Forelimb muscle (tissue), 1 donor: ENCODE measurements at regions not wholly inside any gene's neighbourhood (a gene's known extent, or its start where the extent isn't known, plus 50 kb on each side); places are given as distances from the start of the nearest gene placed in this dataset.
"Not testable (repeated sequence)": the region's sequence is repeated elsewhere in the genome, so short reads cannot be mapped to it uniquely, and the experiment has no call there.

Experiments used
- DNase-seq: peaks from one replicate; pipeline ENCODE4 v3.0.0-alpha.2; 2013; ENCODE audit warnings: low read depth

DNA sequence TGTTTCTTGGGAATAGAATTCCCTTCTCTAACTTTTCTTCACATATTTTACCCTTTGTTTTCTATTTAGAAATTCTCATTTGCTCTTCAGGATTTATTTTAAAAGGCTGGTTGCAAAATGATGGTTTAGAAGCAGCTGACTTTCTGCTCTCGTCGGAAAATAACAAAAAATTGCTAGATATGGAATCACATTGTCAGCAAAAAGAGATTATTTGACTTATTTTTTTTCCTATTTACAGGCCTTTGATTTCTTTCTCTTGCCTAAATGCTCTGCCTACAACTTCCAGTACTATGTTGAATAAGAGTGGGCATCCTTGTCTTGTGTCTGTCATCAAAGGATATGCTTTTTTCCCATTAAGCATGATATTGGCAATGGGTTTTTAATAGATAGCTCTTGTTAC lies 1619.1 kb upstream of the ACO1 start:
- no peak for DNase-seq

DNA sequence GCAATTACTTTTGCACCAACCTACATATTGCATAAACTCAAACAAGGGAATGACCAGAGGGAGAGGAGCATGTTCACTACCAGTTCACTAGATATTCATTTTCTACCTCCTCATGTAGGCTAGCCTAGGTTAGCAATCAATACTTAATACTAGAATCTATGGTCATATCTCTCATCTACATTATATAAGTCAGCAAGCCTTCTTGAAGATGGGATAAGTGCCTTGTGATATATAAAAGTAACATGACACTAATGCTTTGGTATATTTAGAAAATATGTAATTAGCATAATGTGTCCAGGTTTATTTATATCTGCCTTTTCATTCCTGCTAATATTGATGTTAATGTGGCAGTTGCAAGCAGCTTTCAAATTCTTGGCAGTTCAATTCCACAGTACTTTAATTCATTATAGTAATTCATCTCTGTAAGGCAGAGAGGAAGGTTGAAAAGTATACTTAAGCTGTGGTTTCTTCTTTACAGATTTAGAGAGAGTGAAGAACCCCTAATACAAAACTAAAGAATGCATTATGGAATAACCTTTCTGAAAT lies 1613.2 kb upstream of the ACO1 start:
- no peak for DNase-seq

DNA sequence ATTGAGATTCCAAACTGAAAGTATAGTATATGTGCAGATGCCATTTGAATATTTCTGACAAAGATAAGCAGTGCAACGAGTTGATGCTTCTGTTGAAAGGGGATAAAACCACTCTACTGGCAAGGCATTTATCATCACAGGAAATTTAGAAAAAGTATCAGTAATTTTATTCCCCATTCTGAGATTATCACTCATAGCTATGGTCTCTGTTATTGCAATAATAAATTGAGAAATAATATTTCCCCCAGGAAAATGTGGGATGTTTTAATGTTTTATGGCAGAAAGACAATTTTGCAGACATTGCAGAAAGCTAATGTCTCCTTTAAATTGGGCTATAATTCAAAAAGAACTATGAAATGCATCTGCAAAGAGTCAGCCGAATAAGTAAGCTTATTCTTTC lies 1612.7 kb upstream of the ACO1 start:
- no peak for DNase-seq

DNA sequence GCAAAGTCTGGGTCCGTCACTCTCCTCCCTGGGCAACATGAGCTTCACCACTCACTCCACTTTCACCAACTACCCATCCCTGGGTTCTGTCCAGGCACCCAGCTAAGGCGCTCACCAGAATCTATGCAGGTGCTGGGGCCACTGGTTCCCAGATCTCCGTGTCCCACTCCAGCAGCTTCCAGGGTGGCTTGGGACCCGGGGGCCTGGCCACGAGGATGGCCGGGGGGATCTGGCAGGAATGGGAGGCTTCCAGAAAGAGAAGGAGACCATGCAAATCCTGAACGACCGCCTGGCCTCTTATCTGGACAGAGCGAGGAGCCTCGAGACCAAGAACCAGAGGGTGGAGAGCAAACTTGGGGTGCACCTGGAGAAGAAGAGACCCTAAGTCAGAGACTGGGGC lies 1611.0 kb upstream of the ACO1 start:
- DNase-seq, result no peak

DNA sequence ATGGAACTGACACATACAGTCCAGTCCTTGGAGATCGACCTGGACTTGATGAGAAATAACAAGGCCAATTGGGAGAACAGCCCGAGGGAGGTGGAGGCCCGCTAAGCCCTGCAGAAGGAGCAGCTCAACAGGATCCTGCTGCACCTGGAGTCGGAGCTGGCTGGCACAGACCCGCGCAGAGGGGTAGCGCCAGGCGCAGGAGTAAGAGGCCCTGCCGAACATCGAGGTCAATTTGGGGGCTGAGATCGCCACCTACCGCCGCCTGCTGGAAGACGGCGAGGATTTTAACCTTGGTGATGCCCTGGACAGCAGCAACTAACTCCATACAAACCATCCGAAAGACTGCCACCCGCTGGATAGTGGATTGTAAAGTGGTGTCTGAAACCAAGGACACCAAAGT lies 1610.1 kb upstream of the ACO1 start:
- no peak for DNase-seq

DNA sequence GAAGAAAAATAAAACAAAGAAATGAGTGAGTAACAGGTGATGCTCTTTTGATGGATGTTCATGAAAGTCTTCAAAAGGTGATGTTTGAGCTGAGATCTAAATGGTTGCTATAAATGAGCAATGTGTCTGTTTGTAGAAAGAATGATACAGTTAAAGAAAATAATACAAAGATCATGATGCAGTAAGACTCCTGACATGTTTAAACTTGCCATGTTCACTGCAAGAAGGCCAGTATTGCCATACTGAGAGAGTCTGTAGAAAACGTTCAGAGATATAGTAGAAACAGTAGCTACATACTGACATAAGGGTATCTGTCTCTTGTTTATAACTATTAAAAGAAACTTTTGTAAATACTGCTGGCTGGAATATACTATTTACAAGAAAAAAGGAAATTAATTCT lies 1609.2 kb upstream of the ACO1 start:
- no peak for DNase-seq

DNA sequence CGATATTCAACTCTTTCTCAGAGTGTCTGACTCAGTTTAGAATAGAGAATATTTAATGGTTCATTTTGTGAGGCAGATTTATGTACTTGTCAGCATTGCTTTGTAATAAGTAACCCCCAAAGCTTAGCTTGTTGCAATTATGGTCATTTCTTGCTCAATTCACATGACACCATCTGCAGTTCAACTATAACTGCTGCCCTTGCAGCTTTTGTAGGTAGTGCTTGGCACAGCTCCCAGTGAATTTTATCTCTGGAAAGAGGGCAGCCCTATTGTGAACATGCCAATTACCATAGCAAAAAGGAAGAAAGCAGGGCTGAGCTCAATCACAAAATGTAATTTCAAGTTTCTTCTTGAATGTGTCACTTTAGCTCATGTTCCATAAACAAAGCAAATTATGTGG lies 1587.7 kb upstream of the ACO1 start:
- no peak for DNase-seq

DNA sequence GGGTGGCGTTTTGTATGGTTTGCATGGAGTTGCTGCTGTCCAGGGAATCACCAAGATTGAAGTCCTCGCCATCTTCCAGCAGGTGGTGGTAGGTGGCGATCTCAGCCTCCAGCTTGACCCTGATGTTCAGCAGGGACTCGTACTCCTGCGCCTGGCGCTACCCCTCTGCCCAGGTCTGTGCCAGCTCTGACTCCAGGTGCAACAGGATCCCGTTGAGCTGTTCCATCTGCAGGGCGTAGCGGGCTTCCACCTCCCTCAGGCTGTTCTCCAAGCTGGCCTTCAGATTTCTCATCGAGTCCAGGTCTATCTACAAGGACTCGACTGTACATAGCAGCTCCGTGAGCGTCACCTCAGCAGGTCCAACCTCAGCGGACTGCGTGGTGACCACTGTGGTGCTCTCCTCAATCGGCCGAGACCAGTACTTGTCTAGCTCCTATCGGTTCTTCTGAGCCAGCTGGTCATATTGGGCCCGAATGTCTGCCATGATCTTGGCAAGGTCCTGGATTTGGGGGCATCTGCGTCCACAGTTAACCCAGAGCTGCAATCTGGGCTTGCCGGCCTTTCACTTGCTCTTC lies 1584.8 kb upstream of the ACO1 start:
- DNase-seq, result no peak

DNA sequence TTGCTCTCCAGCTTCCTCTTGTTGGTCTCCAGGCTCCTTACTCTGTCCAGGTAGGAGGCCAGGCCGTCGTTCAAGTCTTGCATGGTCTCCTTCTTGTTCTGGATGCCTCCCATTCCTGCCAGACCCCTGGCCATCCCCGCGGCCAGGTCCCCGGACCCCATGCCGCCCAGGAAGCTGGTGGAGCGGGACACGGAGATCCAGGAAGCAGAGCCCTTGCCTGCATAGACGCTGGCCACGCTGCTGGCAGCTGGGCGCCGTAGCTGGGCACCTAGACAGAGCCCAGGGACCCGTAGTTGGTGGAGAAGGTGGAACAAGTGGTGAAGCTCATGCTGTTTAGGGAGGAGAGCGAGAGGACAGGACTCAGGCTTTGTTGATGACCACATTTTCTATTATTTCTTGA lies 1584.0 kb upstream of the ACO1 start:
- no peak for DNase-seq

DNA sequence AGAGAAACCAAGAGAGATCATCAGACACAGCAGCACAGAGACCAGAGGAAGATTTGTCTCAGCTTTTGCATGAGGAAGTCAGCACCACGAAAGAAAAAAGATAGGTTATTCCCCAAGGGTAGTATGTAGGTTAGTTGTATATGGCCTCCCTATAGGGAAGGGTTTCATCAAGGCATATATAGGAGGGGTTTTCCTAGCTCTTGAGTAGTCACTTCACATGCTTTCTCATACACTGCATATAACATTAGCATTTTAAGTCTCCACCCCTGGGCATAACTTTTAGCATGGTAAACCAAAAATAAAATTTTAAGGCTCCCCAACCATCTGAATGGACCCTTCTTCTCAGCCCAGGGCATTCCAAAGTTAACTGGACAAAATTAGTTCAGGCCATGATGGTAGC lies 1571.6 kb upstream of the ACO1 start:
- DNase-seq, result no peak

DNA sequence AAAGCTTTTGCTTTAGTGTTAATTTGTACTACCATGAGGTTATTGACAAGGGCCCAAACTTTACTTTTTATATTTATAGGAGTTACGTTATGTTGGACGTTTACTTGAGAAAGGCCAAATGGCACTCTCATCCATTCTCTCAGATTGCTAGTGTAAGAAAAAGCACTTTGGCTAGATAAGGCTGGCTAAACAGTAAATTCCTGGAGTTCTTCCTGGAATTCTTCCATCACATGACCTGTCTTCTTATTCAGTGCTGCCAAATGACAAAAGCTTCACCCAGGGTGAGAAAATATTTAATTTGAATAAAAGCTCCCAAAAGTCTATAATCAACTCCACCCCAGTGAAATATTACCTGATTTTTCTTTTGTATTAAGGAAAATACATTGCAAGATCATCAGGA lies 1568.9 kb upstream of the ACO1 start:
- no peak for DNase-seq

DNA sequence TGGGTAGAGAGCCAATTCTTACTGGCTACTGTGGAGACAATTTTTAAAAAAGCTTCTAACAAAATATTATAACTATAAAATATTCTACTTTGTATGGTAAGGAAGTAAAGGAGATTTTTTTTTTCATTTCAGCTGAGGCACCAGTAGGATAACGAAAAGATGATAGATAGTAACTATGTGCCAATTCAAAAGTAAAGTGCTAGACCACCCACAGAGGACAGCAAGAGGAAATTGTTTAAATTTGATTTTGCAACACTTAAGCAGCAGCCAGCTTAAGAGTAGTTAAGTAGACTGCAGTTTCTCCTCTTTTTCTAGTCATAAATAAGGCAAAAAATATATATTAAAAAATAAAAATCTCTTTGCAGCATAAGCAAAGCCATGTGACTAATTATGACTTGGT lies 1539.3 kb upstream of the ACO1 start:
- DNase-seq, result no peak

DNA sequence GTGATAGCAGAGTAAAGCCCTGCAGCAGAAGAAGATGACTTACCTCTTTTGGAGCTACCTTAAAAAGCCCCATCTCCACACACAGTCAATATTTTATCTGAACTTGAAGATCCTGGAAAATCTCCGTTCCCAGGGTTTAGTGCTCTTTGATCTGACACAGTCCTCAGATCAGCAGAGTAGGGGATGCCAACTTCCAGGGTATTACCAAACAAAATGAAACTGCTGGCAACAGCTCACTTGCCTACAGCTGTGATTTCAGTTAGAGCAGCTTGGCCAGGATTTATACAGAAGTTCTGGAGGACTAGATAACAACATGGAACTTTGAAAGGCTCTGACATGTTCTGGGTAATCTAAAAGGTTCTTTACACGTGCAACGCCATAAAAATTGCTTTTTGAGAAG lies 1537.8 kb upstream of the ACO1 start:
- no peak for DNase-seq

DNA sequence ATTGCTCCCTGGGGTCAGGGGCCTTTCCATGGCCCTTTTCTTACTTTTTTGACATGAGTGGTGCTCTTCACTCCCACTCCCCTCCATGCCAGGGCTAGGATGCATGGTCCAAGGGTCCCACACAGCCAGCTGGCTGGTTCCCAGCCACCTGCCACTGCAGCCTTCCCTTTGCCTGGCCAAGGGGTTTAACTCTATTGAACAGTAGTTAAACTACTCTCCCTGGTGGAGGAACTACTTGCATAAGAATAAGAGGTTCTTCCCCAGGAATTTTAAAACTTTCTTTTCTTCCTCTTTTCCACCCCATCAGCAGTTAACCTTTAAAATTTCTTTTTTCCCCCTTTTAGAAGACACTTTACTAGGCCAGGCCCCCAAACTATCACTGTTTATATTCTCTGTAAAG lies 1532.8 kb upstream of the ACO1 start:
- no peak for DNase-seq

DNA sequence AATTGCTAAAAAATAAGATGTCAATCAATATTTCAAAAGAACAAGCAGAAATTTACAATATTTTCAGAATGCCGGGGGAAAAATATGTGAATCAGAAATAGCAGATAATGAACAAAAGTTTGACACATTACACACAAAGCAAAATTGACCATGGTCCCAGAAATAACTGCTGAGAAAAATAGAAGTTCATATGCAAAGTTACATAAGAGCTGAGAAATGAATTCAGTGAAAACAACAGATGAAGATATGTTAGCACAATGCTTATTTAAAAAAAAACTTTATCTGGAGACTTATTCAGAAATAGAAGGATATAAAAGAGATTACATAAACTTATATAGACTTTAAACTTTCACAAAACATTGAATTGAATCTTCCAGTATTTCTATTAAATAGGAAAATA lies 1483.7 kb upstream of the ACO1 start:
- DNase-seq, result no peak

DNA sequence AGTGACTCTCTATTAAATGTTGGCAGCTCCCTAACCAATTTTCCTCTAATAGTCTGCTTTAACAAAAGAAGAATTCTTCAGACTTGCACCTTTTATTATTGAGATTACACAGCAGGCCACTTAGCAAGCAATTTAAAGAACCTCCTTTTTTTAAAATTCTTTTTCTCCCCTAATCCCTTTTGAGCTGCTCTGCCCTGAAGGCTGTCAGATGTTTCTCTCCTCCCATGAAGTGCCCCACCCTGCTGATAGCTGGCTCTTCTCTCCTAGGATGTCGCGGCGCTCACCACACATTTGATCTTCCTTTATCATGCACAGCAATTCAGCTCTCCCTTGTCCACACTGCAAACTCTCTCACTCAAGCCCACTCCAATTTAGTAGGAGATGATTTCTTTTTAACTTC lies 1471.1 kb upstream of the ACO1 start:
- no peak for DNase-seq

DNA sequence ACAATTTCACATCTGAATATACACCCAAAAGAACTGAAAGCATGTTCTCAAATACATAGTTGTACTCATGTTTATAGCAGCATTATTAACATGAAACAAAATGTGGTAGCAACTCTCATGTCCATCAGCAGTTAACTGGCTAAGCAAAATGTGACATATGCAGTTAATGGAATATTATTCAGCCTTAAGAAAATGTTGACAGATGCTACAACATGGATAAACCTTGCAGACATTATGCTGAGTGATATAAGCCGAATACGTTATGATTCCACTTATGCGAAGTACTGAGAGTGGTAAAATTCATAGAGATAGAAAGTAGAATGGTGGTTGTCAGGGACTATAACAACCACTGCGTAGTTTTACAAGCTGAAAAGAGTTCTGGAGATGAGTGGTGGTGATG lies 1469.0 kb upstream of the ACO1 start:
- no peak for DNase-seq

DNA sequence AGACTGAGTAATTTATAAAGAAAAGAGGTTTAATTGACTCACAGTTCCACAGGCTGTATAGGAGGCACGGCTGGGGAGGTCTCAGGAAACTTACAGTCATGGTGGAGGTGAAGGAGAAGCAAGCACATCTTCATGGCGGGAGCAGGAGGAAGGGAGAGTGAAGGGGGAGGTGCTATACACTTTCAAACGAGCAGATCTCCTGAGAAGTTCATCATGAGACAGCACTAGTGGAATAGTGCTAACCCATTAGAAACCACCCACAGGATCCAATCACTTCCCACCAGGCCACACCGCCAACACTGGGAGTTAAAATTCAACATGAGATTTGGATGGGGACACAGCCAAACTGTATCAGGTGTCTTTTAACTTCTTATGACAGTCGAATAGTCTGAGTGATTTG lies 1459.3 kb upstream of the ACO1 start:
- no peak for DNase-seq

DNA sequence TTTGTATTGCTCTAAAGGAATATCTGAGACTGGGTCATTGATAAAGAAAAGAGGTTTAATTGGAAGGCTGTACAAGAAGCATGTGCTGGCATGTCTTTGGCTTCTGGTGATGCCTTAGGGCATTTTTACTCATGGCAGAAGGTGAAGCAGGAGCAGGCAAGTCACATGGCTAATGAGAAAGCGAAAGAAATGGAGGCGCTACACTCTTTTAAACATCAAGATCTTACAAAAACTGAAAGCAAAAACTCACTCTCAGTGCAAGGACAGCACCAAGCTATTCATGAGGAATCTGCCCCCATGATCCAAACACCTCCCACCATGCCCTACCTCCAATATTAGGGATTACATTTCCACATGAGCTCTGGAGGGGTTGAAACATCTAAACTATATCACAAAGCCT lies 1458.8 kb upstream of the ACO1 start:
- no peak for DNase-seq

DNA sequence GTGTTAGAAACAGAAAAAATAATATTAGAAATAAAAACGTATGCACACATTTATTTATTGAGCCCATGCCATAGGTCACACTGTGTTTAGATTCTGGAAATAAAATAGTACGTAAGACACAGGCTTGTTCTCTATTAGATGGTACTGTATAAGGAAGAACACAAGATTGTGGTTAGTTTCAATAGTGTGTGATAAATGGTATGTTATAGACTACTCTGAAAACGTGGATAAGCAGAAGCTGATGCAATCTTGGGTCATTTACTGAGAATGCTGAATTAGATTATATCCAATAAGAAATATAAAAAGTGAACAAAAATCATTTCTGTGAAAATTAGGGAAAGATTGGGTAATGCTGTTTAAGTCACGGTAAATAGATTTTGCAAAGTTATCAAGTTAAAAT lies 1456.4 kb upstream of the ACO1 start:
- no peak for DNase-seq

DNA sequence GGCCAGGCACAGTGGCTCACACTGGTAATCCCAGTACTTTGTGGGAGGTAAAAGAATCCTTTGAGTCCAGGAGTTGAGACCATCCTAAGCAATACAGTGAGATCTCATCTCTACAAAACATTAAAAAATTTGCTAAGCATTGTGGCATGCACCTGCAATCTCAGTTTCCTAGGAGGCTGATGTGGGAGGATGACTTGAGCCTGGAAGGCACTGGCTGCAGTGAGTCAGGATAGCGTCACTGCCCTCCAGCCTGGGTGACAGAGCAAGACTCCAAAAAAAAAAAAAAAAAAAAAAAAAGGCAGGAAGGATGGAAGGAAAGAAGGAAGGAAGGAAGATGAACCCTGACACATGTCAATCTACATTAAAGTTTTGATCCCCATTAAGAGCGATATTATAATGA lies 1452.2 kb upstream of the ACO1 start:
- no peak for DNase-seq

DNA sequence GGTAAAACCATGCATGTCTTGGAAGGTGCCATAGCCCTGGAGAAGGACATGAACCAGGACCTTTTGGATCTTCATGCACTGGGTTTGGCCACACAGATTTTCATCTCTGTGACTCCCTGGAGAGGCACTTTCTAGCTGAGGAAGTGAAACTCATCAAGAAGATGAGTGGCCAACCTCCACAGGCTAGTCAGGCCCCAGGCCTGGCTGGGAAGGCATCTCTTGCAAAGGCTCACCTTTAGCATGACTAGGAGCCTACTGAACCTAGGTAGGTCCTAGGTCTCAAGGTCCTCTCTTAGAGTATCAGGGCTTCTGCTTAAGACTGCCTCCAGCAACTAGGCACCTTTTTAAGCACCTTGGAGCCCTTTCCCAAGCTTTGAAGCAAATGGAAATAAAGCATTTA lies 1448.7 kb upstream of the ACO1 start:
- DNase-seq, result no peak

DNA sequence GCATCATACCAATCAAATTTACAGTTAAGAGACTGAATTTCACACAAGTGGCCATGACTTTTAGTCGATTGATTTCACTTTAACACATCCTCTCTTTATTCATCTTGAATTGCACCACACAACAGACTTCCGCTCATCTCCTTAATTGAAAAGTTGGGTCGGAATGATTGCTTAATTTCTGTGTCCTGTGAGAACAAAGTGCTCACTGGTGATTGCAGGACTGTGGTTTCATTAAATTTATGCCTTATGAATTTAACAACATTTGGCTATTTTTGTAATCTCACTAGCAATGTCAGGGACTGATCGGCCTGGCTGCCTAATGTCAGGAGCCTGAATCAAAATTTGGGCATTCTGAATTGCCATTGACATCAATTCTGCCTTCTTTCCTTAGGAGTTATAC lies 1447.3 kb upstream of the ACO1 start:
- DNase-seq, result no peak

DNA sequence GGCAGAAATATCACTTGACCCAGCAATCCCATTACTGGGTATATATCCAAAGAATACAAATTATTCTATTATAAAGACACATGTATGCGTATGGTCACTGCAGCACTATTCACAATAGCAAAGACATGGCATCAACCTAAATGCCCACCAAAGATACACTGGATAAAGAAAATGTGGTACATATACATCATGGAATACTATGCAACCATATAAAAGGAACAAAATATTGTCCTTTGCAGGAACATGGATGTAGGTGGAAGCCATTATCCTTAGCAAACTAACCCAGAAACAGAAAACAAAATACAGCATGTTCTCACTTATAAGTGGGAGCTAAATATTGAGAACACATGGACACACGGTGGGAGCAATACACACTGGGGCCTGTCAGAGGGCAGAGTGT lies 1441.6 kb upstream of the ACO1 start:
- not testable (repeated sequence) for DNase-seq
